ENCODE measurements at regions not wholly inside any gene's neighbourhood (a gene's known extent, or its start where the extent isn't known, plus 50 kb on each side); places are given as distances from the start of the nearest gene placed in this dataset.
A peak's percentile ranks its signal among the peaks of the same experiment; 100 is the strongest.
"Not testable (repeated sequence)": the region's sequence is repeated elsewhere in the genome, so short reads cannot be mapped to it uniquely, and the experiment has no call there.

DNA sequence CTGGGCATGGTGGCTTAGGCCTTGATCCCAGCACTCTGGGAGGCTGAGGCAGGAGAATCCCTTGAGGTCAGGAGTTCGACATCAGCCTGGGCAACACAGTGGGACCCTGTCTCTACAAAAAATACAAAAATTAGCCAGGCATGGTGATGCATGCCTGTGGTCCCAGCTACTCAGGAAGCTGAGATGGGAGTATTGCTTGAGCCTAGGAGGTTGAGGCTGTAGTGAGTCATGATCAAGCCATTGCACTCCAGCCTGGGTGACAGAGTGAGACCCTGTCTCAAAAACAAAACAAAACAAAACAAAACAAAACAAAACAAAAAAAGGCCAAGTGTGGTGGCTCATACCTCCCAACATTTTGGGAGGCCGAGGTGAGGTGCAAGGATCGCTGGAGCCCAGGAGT, 111.8 kb upstream of the XPO1 start:
- peaks cover 0 to 21% (median 0%) of the 10 kb centered on the region in 3 donors for H3K36me3 Mint-ChIP-seq
- CTCF ChIA-PET; H3K27ac ChIP-seq (ENCODE audit: low read depth, low read length); H3K4me3 Mint-ChIP-seq; H3K27ac Mint-ChIP-seq; H3K9me3 ChIP-seq (ENCODE audit: low read length); H3K9me3 Mint-ChIP-seq; H3K36me3 ChIP-seq (ENCODE audit: insufficient read depth, low read length); H3K27me3 Mint-ChIP-seq; POLR2A ChIA-PET; H3K4me1 ChIP-seq (ENCODE audit: insufficient read depth, low read length); DNase-seq; H3K4me1 Mint-ChIP-seq; H3K4me3 ChIP-seq (ENCODE audit: low read length); H3K27me3 ChIP-seq (ENCODE audit: insufficient read depth, low read length, poor library complexity, severe bottlenecking): not testable (repeated sequence)

DNA sequence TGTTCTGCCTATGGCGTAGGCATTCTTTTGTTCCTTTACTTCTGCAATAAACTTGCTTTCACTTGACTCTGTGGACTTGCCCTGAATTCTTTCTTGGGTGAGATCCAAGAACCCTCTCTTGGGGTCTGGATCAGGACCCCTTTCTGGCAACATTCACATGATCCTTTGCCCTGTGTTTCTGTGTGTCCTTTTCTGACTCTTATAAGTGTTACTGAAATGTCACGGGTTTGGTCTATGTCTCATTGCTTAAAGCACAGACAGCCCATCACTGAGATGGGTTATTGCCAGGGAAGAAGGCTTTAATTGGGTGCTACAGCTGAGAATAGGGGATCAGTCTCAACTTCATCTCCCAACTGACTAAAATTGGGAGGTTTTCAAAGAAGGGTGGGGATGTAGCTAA, 110.9 kb upstream of the XPO1 start:
- no peaks in the 10 kb centered on the region for H3K27me3 Mint-ChIP-seq
- H3K27ac Mint-ChIP-seq = peak overlapping the region in 1 of 8 donors; percentile 8
- H3K4me1 Mint-ChIP-seq = no peaks in the 10 kb centered on the region
- Histone ChIP-seq H3K36me3 (ENCODE audit: insufficient read depth, low read length) (no peaks in the 10 kb centered on the region), H3K4me3 (ENCODE audit: low read length) (no peak overlapping the region), H3K27me3 (ENCODE audit: insufficient read depth, low read length, poor library complexity, severe bottlenecking) (no peaks in the 10 kb centered on the region), H3K27ac (ENCODE audit: low read depth, low read length) (no peak overlapping the region), H3K9me3 (ENCODE audit: low read length) (no peaks in the 10 kb centered on the region), H3K4me1 (ENCODE audit: insufficient read depth, low read length) (no peaks in the 10 kb centered on the region)
- no peak for DNase-seq
- peaks cover 0 to 21% (median 0%) of the 10 kb centered on the region in 3 donors for H3K36me3 Mint-ChIP-seq
- ChIA-PET CTCF (no interaction called here), POLR2A (no interaction called here)
- H3K9me3 Mint-ChIP-seq = peaks cover 0 to 9% (median 6%) of the 10 kb centered on the region in 5 donors
- H3K4me3 Mint-ChIP-seq = no peak overlapping the region

DNA sequence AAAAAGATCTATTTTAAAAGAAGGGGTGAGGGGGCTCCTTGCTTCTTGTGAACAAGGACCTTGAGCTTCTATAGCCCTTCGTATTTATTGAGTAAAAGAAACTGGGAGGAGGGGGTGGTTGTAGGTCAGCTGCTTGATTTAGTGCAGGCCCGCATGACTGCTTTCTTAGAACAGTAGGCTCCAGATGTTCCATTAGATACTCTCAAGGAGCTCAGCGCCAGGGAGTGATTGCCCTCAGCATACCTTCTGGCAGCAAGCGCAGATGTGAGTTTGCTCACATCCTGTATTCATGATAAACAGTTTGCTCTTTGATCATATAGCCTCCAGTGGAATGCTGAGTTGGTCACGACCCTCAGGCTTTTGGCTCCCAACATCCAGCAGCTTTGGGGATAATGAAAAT, 108.9 kb upstream of the XPO1 start:
- Mint-ChIP-seq H3K27ac (no peak overlapping the region), H3K27me3 (no peaks in the 10 kb centered on the region), H3K36me3 (peaks cover 0 to 21% (median 0%) of the 10 kb centered on the region in 3 donors), H3K9me3 (peaks cover 0 to 9% (median 6%) of the 10 kb centered on the region in 5 donors), H3K4me1 (no peaks in the 10 kb centered on the region), H3K4me3 (no peak overlapping the region)
- DNase-seq = no peak
- Histone ChIP-seq H3K27ac (ENCODE audit: low read depth, low read length) (no peak overlapping the region), H3K9me3 (ENCODE audit: low read length) (no peaks in the 10 kb centered on the region), H3K36me3 (ENCODE audit: insufficient read depth, low read length) (no peaks in the 10 kb centered on the region), H3K27me3 (ENCODE audit: insufficient read depth, low read length, poor library complexity, severe bottlenecking) (no peaks in the 10 kb centered on the region), H3K4me1 (ENCODE audit: insufficient read depth, low read length) (no peaks in the 10 kb centered on the region), H3K4me3 (ENCODE audit: low read length) (no peak overlapping the region)
- CTCF ChIA-PET = interaction anchor here (1.7 kb wide), 1 partner anchor 221 kb away, joined by 5 read pairs; no protein-coding TSS in a partner anchor
- POLR2A ChIA-PET = no interaction called here

DNA sequence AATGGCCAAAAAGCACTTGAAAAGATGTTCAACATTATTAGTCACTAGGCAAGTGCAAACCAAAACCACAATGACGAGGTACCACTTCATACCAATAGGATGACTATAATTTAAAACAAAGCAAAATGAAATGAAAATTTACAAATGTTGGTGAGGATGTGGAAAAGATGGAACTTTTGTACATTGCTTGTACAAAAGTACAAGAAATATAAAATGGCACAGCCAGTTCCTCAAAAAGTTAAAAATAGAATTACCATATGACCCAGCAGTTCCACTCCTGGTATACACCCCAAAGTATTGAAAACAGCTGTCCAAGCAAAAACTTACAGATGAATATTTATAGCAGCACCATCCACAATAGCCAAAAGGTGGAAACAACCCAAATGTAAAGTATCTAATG, 107.8 kb upstream of the XPO1 start:
- no peaks in the 10 kb centered on the region for H3K4me1 Mint-ChIP-seq
- peaks cover 0 to 16% (median 0%) of the 10 kb centered on the region in 3 donors for H3K36me3 Mint-ChIP-seq
- H3K27me3 Mint-ChIP-seq = no peaks in the 10 kb centered on the region
- H3K4me1 ChIP-seq (ENCODE audit: insufficient read depth, low read length) = no peaks in the 10 kb centered on the region
- no peaks in the 10 kb centered on the region for H3K9me3 ChIP-seq (ENCODE audit: low read length)
- H3K27ac ChIP-seq (ENCODE audit: low read depth, low read length) = no peak overlapping the region
- POLR2A ChIA-PET = no interaction called here
- H3K27me3 ChIP-seq (ENCODE audit: insufficient read depth, low read length, poor library complexity, severe bottlenecking) = no peaks in the 10 kb centered on the region
- H3K9me3 Mint-ChIP-seq = peaks cover 0 to 9% (median 6%) of the 10 kb centered on the region in 5 donors
- H3K27ac Mint-ChIP-seq = no peak overlapping the region
- H3K4me3 ChIP-seq (ENCODE audit: low read length) = no peak overlapping the region
- CTCF ChIA-PET = interaction anchor here (1.7 kb wide), 1 partner anchor 220 kb away, joined by 5 read pairs; no protein-coding TSS in a partner anchor
- no peaks in the 10 kb centered on the region for H3K36me3 ChIP-seq (ENCODE audit: insufficient read depth, low read length)
- DNase-seq = no peak
- H3K4me3 Mint-ChIP-seq = no peak overlapping the region

DNA sequence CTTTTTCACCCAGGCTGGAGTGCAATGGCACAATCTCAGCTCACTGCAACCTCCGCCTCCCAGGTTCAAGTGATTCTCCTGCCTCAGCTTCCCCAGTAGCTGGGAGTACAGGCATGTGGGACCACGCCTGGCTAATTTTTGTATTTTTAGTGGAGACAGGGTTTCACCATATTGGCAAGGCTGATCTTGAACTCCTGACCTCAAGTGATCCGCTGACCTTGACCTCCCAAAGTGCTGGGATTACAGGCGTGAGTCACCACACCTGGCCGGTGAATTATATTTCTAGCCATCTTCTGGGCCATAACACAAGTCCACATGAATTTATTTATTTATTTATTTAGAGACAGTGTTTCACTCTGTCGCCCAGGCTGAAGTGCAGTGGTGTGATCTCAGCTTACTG, 105.0 kb upstream of the XPO1 start:
- H3K36me3 Mint-ChIP-seq; H3K4me3 Mint-ChIP-seq; H3K9me3 ChIP-seq (ENCODE audit: low read length); H3K27ac Mint-ChIP-seq; H3K9me3 Mint-ChIP-seq; H3K36me3 ChIP-seq (ENCODE audit: insufficient read depth, low read length); H3K27me3 ChIP-seq (ENCODE audit: insufficient read depth, low read length, poor library complexity, severe bottlenecking); DNase-seq; H3K4me1 ChIP-seq (ENCODE audit: insufficient read depth, low read length); H3K4me1 Mint-ChIP-seq; H3K27ac ChIP-seq (ENCODE audit: low read depth, low read length); H3K4me3 ChIP-seq (ENCODE audit: low read length); POLR2A ChIA-PET; H3K27me3 Mint-ChIP-seq: not testable (repeated sequence)
- CTCF ChIA-PET = interaction anchor here (0.6 to 1.1 kb wide), 2 partner anchors 21 to 217 kb away, joined by 3 read pairs; no protein-coding TSS in a partner anchor

DNA sequence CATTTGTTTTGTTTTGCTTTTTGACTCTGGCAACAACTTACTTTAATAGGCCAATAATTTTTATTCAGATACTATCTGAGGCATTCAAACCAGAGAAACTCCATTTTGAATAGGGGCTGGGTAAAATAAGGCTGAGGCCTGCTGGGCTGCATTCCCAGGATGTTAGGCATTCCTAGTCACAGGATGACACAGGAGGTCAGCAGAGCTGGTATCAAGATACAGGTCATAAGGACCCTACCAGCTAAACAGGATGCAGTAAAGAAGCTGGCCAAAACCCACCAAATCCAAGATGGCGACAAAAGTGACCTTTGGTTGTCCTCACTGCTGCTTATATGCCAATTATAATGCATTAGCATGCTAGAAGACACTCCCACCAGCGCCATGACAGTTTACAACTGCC, 102.2 kb upstream of the XPO1 start:
- Mint-ChIP-seq H3K27ac (no peak overlapping the region), H3K4me1 (no peaks in the 10 kb centered on the region), H3K36me3 (no peaks in the 10 kb centered on the region), H3K4me3 (no peak overlapping the region), H3K27me3 (no peaks in the 10 kb centered on the region), H3K9me3 (no peaks in the 10 kb centered on the region)
- ChIA-PET CTCF (no interaction called here), POLR2A (no interaction called here)
- no peaks in the 10 kb centered on the region for H3K4me1 ChIP-seq (ENCODE audit: insufficient read depth, low read length)
- H3K27ac ChIP-seq (ENCODE audit: low read depth, low read length) = no peak overlapping the region
- no peaks in the 10 kb centered on the region for H3K36me3 ChIP-seq (ENCODE audit: insufficient read depth, low read length)
- H3K9me3 ChIP-seq (ENCODE audit: low read length) = no peaks in the 10 kb centered on the region
- H3K4me3 ChIP-seq (ENCODE audit: low read length) = no peak overlapping the region
- DNase-seq = no peak
- H3K27me3 ChIP-seq (ENCODE audit: insufficient read depth, low read length, poor library complexity, severe bottlenecking) = no peaks in the 10 kb centered on the region

DNA sequence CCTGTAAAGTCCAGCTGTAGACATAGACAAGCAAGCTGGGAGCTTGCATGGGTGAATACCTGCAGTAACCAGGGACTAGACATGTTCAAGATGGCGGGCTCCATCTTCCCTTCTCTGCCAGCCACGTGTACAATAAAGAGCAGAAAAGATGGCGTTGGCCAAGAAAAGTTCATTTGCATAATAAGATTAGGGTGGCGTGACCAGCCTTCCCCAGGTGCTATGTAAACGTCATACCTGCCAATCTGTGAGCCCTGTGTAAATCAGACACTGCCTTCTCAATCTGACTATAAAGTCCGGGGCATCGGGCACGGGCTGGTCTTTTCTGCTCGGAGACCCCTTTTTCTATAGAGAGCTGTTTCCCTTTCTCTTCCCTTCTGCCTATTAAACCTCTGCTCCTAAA, 101.6 kb upstream of the XPO1 start:
- H3K4me3 ChIP-seq (ENCODE audit: low read length) = no peak overlapping the region
- no peak for DNase-seq
- H3K27ac Mint-ChIP-seq = no peak overlapping the region
- ChIA-PET POLR2A (no interaction called here), CTCF (no interaction called here)
- H3K27me3 Mint-ChIP-seq = no peaks in the 10 kb centered on the region
- no peaks in the 10 kb centered on the region for H3K9me3 ChIP-seq (ENCODE audit: low read length)
- no peaks in the 10 kb centered on the region for H3K9me3 Mint-ChIP-seq
- H3K4me3 Mint-ChIP-seq = no peak overlapping the region
- H3K4me1 ChIP-seq (ENCODE audit: insufficient read depth, low read length) = no peaks in the 10 kb centered on the region
- H3K27me3 ChIP-seq (ENCODE audit: insufficient read depth, low read length, poor library complexity, severe bottlenecking) = no peaks in the 10 kb centered on the region
- no peaks in the 10 kb centered on the region for H3K4me1 Mint-ChIP-seq
- H3K36me3 ChIP-seq (ENCODE audit: insufficient read depth, low read length) = no peaks in the 10 kb centered on the region
- H3K36me3 Mint-ChIP-seq = no peaks in the 10 kb centered on the region
- H3K27ac ChIP-seq (ENCODE audit: low read depth, low read length) = no peak overlapping the region

DNA sequence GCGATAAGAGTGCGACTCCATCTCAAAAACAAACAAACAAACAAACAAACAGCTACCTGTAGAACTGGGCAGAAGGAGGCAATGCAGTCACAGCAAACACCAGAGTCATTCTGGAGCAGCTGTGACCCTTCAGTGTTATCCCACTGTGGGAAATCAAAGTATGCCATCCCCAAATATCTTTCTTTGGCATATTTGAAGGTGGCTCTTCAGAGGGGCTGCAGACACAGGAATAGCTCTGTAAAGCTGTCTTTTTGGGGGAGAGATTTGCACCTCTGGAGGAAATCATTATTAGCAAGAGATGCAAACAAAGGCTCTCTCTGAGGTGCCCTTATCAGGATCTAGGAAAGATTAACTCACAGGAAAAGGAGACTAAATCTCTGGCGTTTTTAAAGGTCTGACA, 98.5 kb upstream of the XPO1 start:
- Histone ChIP-seq H3K4me1 (ENCODE audit: insufficient read depth, low read length) (no peaks in the 10 kb centered on the region), H3K9me3 (ENCODE audit: low read length) (no peaks in the 10 kb centered on the region), H3K27me3 (ENCODE audit: insufficient read depth, low read length, poor library complexity, severe bottlenecking) (no peaks in the 10 kb centered on the region), H3K27ac (ENCODE audit: low read depth, low read length) (no peak overlapping the region), H3K4me3 (ENCODE audit: low read length) (no peak overlapping the region), H3K36me3 (ENCODE audit: insufficient read depth, low read length) (no peaks in the 10 kb centered on the region)
- no peak for DNase-seq
- Mint-ChIP-seq H3K9me3 (no peaks in the 10 kb centered on the region), H3K36me3 (no peaks in the 10 kb centered on the region), H3K4me1 (no peaks in the 10 kb centered on the region), H3K27ac (peak overlapping the region in 2 of 8 donors; percentile 17 to 86), H3K4me3 (no peak overlapping the region), H3K27me3 (no peaks in the 10 kb centered on the region)
- ChIA-PET CTCF (no interaction called here), POLR2A (interaction anchor here (0.6 kb wide), 1 partner anchor 8 kb away, joined by 3 read pairs; no protein-coding TSS in a partner anchor)

DNA sequence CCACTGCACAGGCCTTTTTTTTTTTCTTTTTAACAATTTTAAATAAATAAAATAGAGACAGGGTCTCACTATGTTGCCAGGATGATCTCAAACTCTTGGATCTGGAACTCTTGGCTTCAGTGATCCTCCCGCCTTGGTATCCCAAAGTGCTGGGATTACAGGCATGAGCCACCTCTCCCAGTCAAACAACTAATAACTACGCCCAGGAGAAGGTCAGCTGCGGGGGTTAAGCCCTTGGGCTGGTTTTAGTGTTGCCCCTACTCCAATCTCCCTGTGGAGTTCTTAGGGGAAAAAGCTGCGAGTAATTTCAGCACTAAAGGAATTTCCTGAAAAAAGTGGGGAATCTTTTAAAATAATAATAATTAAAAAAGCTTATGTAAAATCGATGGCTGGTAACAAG, 96.4 kb upstream of the XPO1 start:
- Mint-ChIP-seq H3K4me3 (no peak overlapping the region), H3K9me3 (no peaks in the 10 kb centered on the region), H3K27me3 (peaks cover 0 to 3% of the 10 kb centered on the region in 2 donors), H3K36me3 (no peaks in the 10 kb centered on the region), H3K4me1 (no peaks in the 10 kb centered on the region), H3K27ac (no peak overlapping the region)
- H3K27me3 ChIP-seq (ENCODE audit: insufficient read depth, low read length, poor library complexity, severe bottlenecking) = no peaks in the 10 kb centered on the region
- no peak for DNase-seq
- H3K27ac ChIP-seq (ENCODE audit: low read depth, low read length) = no peak overlapping the region
- POLR2A ChIA-PET = no interaction called here
- H3K4me1 ChIP-seq (ENCODE audit: insufficient read depth, low read length) = no peaks in the 10 kb centered on the region
- CTCF ChIA-PET = interaction anchor here (0.6 kb wide), 1 partner anchor 490 kb away, joined by 3 read pairs; no protein-coding TSS in a partner anchor
- H3K4me3 ChIP-seq (ENCODE audit: low read length) = no peak overlapping the region
- H3K9me3 ChIP-seq (ENCODE audit: low read length) = no peaks in the 10 kb centered on the region
- H3K36me3 ChIP-seq (ENCODE audit: insufficient read depth, low read length) = no peaks in the 10 kb centered on the region
